ENCODE measurements at regions not wholly inside any gene's neighbourhood (a gene's known extent, or its start where the extent isn't known, plus 50 kb on each side); places are given as distances from the start of the nearest gene placed in this dataset.

DNA sequence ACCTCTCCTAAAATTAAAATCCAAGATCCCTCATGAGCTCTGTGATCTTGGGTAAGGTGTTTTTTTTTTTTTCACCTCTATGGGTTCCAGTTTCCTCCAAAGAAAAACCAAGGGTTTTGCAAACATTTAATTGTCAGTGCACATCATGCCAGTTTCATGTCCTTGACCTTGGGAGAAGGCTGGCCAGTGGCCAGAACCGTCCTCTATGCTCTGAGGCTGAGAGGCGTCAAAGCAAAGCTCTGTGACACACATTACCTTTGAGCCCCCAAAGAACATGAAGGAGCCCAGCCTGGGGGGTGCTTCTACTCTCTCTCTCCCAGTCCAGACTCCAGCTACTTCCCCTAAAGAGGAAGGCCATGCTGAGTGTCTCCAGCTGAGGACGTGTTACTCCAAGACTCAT, 145.5 kb upstream of the TMEM132C start:
- no peak for TF ChIP-seq EZH2phosphoT487 (conservative IDR thresholded peaks at IDR 0.05; ENCODE audit: low read length)
- TF ChIP-seq CTCF (IDR thresholded peaks at IDR 0.05; ENCODE audit: insufficient read depth, low read length, poor library complexity, severe bottlenecking), result no peak
